ENCODE measurements at regions not wholly inside any gene's neighbourhood (a gene's known extent, or its start where the extent isn't known, plus 50 kb on each side); places are given as distances from the start of the nearest gene placed in this dataset.

- peak; percentile 93 for DNase-seq
These were observed 155.7 kb downstream of the RMI1 start for GRCh38 chr9:84136119-84136868.

DNA sequence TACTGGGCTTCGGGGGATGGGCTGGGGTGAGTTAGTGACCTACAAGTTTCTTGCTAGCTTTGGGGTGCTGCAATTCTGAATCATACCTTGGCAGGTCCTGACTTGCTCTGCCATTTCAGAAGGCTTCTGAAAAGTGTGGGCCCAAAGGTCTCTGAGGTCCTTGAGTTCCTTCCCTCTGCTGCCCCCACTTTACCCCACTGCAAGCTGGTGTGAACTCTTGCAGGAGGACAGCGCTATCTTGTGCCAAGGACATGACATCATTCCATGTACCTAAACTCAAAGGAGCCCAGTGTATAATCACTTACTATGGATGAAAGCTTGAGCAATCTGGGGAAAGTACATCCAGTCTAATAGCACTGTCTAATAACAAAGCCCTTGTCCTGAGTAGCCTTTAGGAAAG, 157.4 kb downstream of the RMI1 start:
- DNase-seq: no peak

GRCh38 chr9:84138541-84138940, 157.9 kb downstream of the RMI1 start:
- DNase-seq: no peak

DNA sequence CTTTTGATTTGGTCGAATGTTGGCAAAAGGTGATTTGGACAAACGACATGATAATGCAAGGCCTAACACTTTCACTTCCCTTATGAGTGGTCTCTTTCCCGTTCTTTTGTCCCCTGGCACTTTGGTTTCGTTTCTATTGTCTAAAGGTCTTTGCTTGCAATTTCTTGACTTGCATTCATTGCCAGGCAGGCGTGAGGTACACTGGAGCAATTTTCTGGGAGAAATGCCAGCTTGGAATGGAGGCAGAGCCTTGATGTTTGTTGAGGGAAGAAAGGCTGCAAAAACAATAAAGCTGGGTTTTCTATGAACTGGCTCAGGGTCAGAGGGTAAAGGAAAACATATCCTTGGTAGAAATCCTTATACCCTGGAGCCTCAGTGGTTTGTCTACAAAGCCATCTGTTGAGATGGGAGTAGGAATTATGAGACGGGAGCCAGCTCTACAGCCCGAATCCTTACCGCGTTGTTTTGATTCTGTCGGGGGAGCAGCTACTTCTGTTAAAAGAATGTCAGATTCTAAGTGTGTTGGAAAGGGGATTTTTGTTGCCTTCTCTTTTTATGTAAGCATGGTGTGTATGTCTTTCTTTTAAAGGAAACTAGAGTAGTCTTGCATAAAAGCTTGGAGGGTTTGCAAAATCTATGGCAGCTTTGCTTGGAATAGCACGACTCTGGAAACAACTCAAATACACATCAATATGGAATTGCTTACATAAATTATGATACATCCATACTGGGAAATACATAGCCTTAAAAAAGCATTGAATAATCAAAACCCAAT, 158.9 kb downstream of the RMI1 start:
- DNase-seq: peak; percentile 25

GRCh38 chr9:84140535-84141101, 160.0 kb downstream of the RMI1 start:
- peak; percentile 53 for DNase-seq

GRCh38 chr9:84141741-84142370, 161.3 kb downstream of the RMI1 start:
- peak; percentile 64 for DNase-seq

- no peak for DNase-seq
These were observed 164.4 kb downstream of the RMI1 start for GRCh38 chr9:84145031-84145430.

GRCh38 chr9:84145780-84146179, 165.2 kb downstream of the RMI1 start:
- no peak for DNase-seq

DNA sequence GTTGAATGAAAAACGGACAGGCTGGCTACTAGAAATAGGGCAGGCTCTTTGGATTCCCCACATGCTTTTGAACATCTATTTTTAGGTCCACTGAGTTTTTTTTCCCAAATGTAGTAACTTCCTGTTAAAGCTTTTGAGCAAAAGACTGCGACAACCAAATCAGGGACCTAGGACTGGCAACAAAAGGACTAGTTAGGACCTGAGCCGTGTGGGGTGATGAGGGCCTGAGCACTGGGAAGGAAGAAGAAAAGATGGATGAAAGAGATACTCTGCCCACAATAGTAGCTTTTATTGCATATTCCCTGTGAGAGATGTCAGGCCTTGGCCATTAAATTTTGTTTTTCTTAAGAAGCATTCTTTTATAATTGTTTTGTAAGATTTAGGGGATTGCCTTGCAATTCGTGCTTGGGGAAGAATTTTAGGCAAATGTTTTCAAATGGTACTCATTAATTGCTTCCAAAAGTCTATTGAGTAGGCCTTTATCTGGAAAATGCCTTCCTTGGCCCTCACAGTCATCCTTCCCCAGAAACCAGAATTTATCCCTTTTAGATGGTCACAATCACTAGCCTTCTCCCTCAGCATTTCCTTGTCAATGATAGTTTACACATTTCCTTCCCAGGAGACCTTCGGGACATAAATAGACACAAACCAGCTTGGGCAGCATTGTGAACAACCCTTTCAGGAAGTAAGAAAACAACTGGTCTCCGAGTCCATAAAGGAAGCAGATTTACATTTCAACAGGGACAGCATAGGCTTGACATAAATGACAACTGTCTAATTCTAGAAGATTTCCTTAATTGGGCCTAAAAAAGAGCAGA, 166.5 kb downstream of the RMI1 start:
- DNase-seq: no peak

GRCh38 chr9:84151236-84151635, 170.6 kb downstream of the RMI1 start:
- no peak for DNase-seq

DNA sequence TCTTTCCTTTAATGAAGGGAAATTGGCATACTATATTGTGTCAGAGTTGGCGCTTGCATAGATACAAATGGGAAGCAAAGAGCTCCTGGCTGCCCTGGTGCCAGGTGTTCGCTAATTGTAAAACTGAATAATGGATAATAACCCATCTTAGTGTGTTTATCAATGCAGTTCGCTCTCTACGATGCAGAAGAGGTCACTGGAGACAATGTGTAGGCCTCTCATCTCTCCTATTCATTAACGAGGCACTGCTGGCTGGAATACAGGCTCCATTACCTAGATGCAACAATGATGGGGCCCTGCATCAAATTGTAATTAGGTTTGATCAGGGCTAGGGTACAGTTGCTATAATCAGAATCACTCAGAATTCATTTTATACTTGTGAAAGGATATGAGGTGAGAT, 171.0 kb downstream of the RMI1 start:
- no peak for DNase-seq

- no peak for DNase-seq
These were observed 171.6 kb downstream of the RMI1 start for GRCh38 chr9:84152204-84152603.

GRCh38 chr9:84153885-84154284, 173.3 kb downstream of the RMI1 start:
- no peak for DNase-seq

GRCh38 chr9:84154320-84154719, 173.7 kb downstream of the RMI1 start:
- DNase-seq: no peak

GRCh38 chr9:84163052-84163650, 177.4 kb downstream of the SLC28A3 start:
- DNase-seq: peak; percentile 15

DNA sequence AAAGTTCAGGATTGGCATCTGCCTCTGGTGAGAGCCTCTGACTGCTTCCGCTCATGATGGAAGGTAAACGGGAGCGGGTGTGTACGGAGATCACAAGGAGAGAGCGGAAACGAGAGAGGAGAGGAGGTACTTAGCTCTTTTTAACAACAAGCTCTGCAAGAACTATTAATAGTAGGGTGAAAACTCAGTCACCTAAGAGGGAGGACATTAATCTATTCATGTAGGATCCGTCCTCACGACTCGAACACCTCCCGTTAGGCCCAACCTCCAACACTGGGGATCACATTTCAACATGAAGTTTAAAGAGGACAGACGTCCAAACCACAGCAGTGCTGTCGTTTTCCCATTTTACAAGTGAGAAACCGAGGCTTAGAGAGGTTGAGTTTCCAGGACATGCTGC, 173.7 kb downstream of the SLC28A3 start:
- DNase-seq: peak; percentile 87

- DNase-seq: no peak
These were observed 171.3 kb downstream of the SLC28A3 start for GRCh38 chr9:84169240-84169639.

GRCh38 chr9:84170521-84171141, 169.9 kb downstream of the SLC28A3 start:
- no peak for DNase-seq

GRCh38 chr9:84173961-84174360, 166.6 kb downstream of the SLC28A3 start:
- DNase-seq: no peak

DNA sequence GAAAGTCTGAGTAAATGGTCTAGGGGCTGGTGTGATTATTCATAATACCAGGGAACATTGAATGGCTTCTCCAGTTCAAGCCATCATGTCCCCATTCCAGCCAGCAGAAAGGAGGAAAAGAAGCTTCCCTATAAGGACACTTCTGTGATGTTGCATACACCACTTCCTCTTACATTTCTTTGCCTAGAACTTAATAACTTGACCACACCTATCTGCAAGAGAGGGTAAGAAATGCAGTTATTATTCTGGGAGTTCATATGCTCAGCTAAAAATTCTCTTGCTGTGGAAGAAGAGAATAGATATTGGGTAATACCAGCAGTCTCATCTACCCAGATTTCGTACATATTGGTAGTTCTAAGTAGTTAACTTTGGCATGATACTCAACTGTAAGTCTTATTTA, 166.1 kb downstream of the SLC28A3 start:
- DNase-seq: no peak

DNA sequence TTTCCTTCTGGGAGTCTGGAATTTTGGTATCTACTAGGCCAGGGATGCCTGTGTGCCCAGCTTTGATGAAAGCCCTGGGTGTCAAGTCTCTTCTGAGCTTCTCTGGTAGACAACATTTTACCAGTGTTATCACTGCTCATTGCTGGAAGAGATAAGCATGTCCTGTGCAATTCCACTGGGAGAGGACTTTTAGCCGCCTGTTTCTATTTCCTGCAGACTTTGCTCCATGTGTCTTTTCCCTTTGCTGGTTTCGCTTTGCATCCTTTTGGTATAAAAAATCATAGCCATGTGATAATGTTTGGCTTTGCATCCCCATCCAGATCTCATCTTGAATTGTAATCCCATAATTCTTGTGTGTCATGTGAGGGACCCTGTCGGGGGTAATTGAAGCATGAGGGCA, 163.2 kb downstream of the SLC28A3 start:
- DNase-seq: no peak

DNA sequence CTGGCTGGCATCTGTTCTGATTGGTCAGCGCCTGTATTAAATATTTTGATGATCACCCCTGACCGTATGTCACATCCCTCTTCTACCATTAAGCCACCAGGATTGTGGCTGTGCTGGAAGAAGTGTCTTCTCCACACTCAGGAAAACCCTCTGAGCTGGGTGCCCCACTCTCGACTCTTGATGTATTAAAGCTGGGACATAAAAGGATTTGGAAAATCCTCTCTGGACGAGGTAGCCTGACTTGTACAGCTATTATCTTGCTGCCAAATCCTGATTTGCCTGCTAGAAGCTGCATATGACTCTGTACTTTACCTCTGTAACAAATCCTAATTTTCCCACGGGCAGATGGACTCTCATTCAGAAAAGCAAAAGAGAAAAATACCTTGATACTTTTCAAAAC, 161.0 kb downstream of the SLC28A3 start:
- no peak for DNase-seq
